HG02973 (cell line): ENCODE measurements at regions not wholly inside any gene's neighbourhood (a gene's known extent, or its start where the extent isn't known, plus 50 kb on each side); places are given as distances from the start of the nearest gene placed in this dataset.
"Not testable (repeated sequence)": the region's sequence is repeated elsewhere in the genome, so short reads cannot be mapped to it uniquely, and the experiment has no call there.

Source experiments
- ATAC-seq: cut with Tn5 transposase; IDR thresholded peaks from one replicate; pipeline ENCODE4 v1.9.1; 2021; ENCODE audit warnings: moderate library complexity; ENCODE audit not compliant: unreplicated experiment

- ATAC-seq: no peak
These were observed 1652.0 kb downstream of the MRPL39 start for GRCh38 chr21:23955135-23955843.

GRCh38 chr21:23952269-23952668 lies 1655.0 kb downstream of the MRPL39 start:
- no peak for ATAC-seq

GRCh38 chr21:23951251-23951650 lies 1656.0 kb downstream of the MRPL39 start:
- no peak for ATAC-seq

GRCh38 chr21:23950344-23950743 lies 1656.9 kb downstream of the MRPL39 start:
- ATAC-seq: no peak

- no peak for ATAC-seq
These were observed 1657.8 kb downstream of the MRPL39 start for GRCh38 chr21:23949493-23949892.

- no peak for ATAC-seq
These were observed 1667.8 kb downstream of the MRPL39 start for GRCh38 chr21:23939369-23940065.

- no peak for ATAC-seq
These were observed 1670.3 kb downstream of the MRPL39 start for GRCh38 chr21:23936991-23937390.

GRCh38 chr21:23936224-23936623 lies 1671.1 kb downstream of the MRPL39 start:
- no peak for ATAC-seq

GRCh38 chr21:23930565-23930964 lies 1676.7 kb downstream of the MRPL39 start:
- ATAC-seq: no peak

- ATAC-seq: not testable (repeated sequence)
These were observed 1680.9 kb downstream of the MRPL39 start for GRCh38 chr21:23926430-23926829.

GRCh38 chr21:23921670-23922418 lies 1685.4 kb downstream of the MRPL39 start:
- no peak for ATAC-seq

GRCh38 chr21:23900727-23901126 lies 1706.6 kb downstream of the MRPL39 start:
- no peak for ATAC-seq

GRCh38 chr21:23899561-23899960 lies 1707.7 kb downstream of the MRPL39 start:
- no peak for ATAC-seq

- no peak for ATAC-seq
These were observed 1716.6 kb downstream of the MRPL39 start for GRCh38 chr21:23890652-23891051.

GRCh38 chr21:23887725-23888306 lies 1719.5 kb downstream of the MRPL39 start:
- no peak for ATAC-seq

- no peak for ATAC-seq
These were observed 1720.2 kb downstream of the MRPL39 start for GRCh38 chr21:23886828-23887724.

- ATAC-seq: no peak
These were observed 1725.5 kb downstream of the MRPL39 start for GRCh38 chr21:23881783-23882182.

- ATAC-seq: no peak
These were observed 1730.2 kb downstream of the MRPL39 start for GRCh38 chr21:23876925-23877558.

- ATAC-seq: no peak
These were observed 1733.0 kb downstream of the MRPL39 start for GRCh38 chr21:23874271-23874670.

GRCh38 chr21:23861911-23862504 lies 1745.3 kb downstream of the MRPL39 start:
- no peak for ATAC-seq
